H1 (cell line): ENCODE measurements at regions not wholly inside any gene's neighbourhood (a gene's known extent, or its start where the extent isn't known, plus 50 kb on each side); places are given as distances from the start of the nearest gene placed in this dataset.

Source experiments
- CEBPB ChIP-seq: IDR thresholded peaks from 2 replicates; pipeline ENCODE4 v1.6.1; 2012; ENCODE audit warnings: low read depth, low read length
- CHD7 ChIP-seq: fragments of 300-600 bp; sonication (generic); IDR thresholded peaks from 2 replicates; pipeline ENCODE4 v1.7.1; 2012; ENCODE audit warnings: low read length, moderate library complexity, mild to moderate bottlenecking, inconsistent platforms; ENCODE audit not compliant: insufficient replicate concordance
- MAFK ChIP-seq: IDR thresholded peaks from 2 replicates; pipeline ENCODE4 v1.6.1; 2012; ENCODE audit warnings: low read depth, mild to moderate bottlenecking, improper control_type of control experiment, low read length
- NRF1 ChIP-seq: IDR thresholded peaks from 2 replicates; pipeline ENCODE4 v1.6.1; 2011; ENCODE audit warnings: mild to moderate bottlenecking, low read depth, low read length, improper control_type of control experiment
- PHF8 ChIP-seq: fragments of 200-600 bp; sonication (generic); conservative IDR thresholded peaks from 2 replicates; pipeline ENCODE4 v1.7.1; 2012; ENCODE audit warnings: low read depth, mild to moderate bottlenecking, inconsistent platforms, low read length, moderate library complexity

- TF ChIP-seq CHD7: no peak
- no peak for TF ChIP-seq MAFK
- TF ChIP-seq CEBPB: no peak
- no peak for TF ChIP-seq PHF8
- TF ChIP-seq NRF1: no peak
Measured at GRCh38 chr2:43050866-43051265, 175.5 kb downstream of the ZFP36L2 start (continued).
